DMS79 treated with DMSO at 0.1 percent for 48 hours (cell line): ENCODE measurements at regions not wholly inside any gene's neighbourhood (a gene's known extent, or its start where the extent isn't known, plus 50 kb on each side); places are given as distances from the start of the nearest gene placed in this dataset.
"Not testable (repeated sequence)": the region's sequence is repeated elsewhere in the genome, so short reads cannot be mapped to it uniquely, and the experiment has no call there.

Experiments
- DNase-seq: peaks from one replicate; lab custom pipeline; 2025; lab: John Stamatoyannopoulos, UW

DNA sequence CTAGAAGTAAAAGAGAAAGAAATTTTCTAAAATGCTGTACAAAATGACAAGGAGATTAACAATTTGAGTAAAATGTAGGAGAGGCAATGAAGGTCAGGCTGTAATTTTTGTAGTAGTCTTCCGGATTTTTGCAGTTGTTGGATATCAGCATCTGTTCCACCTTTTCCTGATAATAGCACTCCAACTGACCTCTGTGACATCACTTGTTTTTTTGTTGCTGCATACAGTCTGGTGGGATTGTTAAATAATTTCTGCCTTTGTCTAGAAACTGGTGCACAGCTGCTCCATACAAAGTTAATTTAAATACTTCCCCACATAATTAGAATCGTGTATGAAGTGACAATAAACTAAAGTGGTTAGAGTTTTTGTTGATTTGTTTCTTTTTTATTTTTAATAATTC, 731.4 kb downstream of the PLOD2 start:
- no peak for DNase-seq

DNA sequence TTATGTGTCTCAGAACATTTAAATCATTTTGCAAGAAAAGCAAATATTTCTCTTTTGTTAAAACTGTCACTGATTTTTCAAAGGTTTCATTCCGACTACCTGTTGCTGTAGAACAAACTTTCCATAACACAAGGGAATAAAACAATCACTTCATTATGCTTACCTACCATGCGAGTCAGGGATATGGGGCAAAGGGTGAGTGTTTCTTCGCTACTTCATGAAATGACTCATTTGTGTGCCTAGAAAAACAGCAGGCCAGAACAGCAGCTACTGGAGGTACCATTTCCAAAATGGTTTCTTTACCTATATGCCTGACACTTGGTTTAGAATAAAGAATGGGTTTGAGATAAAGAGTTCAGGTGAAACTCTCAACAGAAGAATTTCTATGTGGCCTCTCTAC, 712.5 kb downstream of the PLOD2 start:
- no peak for DNase-seq

DNA sequence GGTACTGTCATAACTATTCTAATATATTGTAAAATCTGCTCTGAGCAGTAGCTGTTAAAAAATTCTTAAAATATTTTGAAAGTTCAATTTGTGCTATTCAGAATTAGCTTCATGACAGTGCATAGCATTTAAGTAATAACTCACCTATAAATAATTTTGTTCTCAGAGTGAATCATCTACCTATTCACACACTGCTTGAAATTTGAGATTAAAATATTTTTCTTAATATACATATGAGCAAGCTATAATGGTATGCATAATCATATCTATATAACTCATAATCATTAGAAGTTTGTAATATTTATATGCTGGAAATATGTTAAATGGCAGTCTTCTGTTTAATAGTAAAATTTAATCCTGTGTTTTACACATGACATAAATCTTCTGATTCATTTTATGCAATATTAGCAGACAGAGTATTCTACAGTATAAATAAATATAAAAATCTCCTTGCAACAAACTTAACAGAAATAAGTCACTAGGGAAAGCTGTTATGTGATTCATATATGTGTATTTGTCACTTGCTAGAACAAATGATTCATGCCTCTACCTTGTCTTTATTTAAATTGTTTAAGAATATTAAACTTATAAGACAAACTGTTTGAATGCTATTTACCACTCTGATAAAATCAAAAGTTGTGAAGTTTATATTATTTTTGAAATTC, 710.8 kb downstream of the PLOD2 start:
- DNase-seq: no peak

DNA sequence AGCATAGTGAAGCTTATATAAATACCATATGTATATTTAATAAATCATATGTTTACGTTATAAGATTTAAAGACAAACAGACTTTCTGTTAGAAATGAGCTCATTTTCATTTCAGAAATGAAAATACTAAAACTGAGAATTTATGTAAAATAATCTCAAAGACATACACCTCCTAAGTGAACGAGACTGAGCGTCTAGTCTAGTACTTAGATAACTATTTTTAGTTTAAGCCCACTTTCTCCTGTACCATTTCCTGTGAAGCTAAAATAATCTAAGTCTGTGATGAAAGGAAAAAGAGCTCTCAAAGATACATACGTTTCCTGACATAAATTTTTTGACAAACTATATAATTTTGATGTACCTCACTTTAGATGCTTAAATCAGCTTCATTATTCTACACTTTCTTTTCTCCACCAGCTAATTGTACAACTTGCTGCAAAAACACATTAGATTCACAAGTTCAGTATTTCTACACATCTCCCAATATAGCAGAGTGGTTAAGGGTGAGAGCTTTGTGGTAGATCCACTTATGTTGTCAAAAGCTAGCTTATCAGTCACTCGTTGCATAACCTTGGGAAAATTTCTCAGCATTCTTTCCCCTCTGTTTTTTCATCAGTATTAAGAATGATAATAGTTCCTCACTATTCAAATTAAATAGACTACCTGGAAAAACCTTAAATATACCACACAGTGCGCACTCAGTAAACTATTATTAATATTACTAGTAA, 703.0 kb downstream of the PLOD2 start:
- no peak for DNase-seq

DNA sequence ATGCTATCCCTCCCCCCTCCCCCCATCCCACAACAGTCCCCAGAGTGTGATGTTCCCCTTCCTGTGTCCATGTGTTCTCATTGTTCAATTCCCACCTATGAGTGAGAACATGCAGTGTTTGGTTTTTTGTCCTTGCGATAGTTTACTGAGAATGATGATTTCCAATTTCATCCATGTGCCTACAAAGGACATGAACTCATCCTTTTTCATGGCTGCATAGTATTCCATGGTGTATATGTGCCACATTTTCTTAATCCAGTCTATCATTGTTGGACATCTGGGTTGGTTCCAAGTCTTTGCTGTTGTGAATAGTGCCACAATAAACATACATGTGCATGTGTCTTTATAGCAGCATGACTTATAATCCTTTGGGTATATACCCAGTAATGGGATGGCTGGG, 701.3 kb downstream of the PLOD2 start:
- not testable (repeated sequence) for DNase-seq

DNA sequence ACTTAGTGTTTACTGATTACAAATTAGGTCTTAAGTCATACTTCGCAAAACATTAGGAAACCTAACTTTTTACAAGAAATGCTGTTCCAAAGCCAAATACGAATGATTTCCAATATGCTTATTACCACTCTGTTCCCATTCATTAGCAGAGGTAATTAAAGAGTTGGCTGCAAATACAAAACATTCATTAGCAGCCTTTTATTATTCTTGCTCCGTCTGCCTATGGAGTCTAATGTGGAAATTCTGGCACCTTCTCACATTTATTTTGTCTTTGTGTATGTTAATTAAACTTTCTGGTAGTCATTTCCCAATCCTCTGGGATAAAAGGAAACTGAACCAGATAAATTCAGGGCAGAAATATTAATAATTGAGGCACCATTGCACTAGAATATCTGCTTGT, 689.0 kb downstream of the PLOD2 start:
- no peak for DNase-seq

DNA sequence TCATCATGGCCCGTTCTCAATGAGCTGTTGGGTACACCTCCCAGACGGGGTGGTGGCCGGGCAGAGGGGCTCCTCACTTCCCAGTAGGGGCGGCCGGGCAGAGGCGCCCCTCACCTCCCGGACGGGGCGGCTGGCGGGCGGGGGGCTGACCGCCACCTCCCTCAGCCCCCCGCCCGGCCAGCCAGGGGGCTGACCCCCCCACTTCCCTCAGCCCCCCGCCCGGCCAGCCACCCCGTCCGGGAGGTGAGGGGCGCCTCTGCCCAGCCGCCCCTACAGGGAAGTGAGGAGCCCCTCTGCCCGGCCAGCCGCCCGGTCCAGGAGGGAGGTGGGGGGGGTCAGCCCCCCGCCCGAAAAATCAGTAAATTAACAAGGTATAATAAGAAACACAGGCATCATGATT, 678.2 kb downstream of the PLOD2 start:
- DNase-seq: not testable (repeated sequence)

DNA sequence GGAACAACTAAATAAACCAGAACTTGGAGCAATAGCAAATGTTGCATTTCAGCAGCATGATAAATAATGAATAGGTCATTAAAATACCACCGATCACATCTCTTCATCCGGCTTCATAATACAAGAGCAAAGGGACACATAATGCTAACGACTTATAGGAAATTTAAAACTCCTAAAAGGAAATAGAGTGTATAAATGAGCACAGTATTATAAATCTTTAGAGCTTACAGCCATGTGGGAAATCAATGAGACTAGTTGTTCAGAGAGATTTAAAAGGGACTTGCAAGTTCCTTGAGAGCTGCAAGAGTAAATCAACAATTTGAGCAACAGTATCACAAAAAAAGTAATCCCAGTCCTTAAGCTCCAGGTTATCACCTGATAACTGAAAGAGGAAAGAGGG, 677.0 kb downstream of the PLOD2 start:
- no peak for DNase-seq

DNA sequence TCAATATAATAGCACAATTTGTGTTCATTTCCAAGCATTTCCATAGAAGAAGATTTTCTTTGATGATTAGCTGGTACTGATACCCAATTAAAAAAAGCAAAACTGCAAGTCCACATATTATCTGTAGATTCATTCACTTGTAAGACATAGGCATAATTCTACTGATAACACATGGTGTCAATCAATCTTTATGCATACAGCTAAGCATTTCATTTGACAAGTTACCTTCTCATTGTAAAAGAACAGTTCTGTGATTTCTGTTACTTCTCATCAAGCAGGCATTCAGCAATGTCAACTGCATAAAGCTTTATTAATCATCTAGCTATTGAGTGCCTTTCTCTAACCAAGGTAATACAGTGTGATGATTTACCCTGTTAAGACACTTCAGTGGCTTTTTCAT, 672.0 kb downstream of the PLOD2 start:
- no peak for DNase-seq

DNA sequence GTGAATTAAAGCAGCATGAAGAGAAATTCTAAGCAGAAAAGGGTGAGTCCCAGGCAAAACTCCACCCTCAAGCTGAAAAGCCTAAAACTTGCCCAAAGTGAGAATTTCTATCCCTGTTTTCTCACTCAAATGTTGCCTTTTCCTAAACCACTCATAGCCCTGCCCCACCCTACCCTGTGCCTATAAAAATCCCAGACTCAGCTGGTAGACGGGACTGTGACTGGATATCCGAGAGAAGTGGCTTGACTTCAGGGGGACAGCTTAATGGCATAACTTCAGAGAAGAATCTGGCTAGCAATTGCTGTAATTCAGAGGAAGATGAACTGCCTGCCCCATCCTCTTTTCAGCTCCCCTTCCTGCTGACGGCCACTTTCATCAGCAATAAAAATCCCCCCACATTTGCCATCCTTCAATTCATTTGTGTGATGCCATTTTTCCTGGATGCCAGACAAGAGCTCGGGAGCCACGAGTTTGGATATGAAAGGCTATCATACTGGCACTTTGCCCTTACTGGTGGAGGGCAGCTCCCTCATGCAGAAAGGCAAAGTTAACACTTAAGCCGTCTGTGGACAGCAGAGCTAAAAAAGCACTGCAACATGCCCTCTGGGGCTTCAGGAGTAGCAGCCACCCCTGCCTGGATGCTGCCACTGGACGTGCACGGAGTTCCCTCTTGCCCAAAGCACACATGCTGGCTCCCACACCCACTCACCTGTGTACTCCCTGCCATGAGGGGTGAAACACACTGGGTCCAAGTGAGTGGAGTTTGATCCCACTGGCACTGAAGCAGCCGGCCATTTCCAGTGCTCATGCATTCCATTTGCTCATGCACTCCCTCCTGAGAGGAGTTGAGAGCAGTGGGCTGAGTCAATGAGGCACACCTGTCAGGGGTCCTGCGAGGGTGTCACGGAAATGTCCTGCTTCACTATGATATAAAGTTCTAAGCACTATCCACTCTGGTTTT, 670.6 kb downstream of the PLOD2 start:
- no peak for DNase-seq

DNA sequence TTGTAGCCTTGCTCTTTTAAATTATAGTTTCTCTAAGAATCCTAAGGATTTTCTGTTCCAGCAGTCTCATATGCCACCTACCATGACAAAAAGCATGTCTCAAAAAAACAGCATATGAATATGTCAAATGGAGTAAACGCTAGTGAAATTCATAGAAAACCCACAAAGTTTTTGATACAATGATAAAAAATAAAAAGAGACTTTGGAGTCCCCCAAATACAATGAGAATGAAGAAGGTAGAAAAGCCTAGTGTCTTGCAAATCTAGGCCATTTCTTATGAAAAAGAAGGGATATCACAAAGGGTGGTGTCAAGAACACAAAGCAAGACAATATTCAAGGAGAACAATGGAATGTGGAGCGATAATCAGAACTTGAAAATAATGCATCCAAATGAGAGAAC, 668.5 kb downstream of the PLOD2 start:
- no peak for DNase-seq

DNA sequence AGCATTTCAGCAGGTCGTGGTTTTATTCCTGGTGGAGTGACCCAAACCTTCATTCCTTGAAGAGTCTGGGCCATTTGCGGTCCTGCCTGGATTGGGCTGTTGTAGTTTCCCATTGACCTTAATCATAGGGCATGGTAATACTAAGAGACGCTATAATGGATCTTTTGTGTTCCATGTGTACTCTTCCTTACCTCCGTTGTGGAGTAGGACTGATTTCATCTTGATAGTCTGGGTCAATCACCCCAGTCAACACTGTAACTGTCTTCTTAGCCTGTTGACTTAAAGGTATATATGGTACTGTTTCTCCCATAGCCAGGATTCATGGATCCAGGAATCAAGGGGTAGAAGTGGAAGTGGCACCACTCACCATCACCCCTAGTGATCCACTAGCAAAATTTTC, 643.6 kb downstream of the PLOD2 start:
- DNase-seq: not testable (repeated sequence)

DNA sequence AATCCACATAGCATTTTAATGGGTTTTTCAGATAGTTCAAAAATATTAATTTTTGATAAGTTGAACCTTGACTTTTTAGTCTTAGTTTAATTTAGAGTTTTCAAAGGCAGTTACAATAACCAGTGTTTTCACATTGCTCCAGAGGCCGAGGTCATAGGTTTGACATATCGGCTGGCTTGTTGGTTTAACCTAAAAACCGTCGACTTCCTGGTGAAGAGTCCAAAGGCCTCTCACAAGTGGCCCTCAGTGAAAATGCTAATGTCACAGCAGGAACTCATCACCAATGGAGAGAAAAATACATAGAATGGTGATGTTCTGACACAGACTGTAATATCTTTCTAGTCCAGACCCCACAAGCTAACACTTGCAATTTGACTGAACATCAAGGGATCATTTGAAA, 642.3 kb downstream of the PLOD2 start:
- no peak for DNase-seq

DNA sequence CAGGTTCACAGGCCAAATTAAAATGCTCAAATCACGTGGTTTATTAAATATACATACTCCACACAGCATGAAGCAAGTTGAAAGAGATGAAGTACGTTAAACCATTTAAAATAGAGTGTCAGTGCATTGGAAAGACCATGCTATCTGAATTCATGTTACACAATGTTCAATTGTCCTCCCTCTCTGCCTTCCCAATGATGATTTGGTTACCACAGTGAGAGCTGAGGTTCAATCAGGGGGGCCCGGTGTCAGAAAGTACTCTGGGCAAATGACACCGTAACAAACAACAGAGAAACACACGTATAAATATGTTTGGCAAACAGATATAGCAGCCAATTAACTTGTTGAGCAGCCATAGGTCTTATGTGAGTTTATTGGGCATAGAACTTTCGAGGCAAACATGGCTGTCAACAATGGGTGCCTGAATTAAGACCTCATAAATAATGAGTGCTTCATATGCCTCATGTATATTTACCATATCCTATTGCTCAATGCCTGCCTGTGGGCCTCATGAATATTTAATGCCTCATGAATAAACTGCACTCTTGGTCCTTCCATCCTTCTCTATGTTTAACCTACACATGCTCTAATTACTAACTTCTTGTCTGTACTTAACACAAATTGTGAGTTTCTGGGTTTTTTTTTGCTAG, 641.5 kb downstream of the PLOD2 start:
- no peak for DNase-seq

DNA sequence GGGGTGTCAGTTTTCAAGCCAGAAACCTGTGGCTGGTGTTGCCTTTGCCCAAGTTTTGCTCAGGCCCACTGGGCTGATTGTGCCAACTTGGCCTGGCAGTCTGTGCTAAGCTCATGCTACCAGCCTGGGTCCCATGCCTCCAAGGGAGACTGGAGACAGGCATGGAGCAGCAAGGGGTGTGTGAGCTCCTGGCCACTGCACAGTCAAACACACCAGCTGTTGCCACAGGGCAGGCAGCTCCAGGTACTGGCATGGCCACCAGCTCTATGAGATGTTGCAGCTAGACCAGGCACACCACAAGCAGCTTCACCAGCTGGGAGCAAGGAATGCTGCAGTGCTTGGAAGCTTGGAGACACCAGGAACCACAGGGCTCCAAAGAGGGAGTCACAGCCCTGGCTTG, 638.8 kb downstream of the PLOD2 start:
- DNase-seq: no peak

DNA sequence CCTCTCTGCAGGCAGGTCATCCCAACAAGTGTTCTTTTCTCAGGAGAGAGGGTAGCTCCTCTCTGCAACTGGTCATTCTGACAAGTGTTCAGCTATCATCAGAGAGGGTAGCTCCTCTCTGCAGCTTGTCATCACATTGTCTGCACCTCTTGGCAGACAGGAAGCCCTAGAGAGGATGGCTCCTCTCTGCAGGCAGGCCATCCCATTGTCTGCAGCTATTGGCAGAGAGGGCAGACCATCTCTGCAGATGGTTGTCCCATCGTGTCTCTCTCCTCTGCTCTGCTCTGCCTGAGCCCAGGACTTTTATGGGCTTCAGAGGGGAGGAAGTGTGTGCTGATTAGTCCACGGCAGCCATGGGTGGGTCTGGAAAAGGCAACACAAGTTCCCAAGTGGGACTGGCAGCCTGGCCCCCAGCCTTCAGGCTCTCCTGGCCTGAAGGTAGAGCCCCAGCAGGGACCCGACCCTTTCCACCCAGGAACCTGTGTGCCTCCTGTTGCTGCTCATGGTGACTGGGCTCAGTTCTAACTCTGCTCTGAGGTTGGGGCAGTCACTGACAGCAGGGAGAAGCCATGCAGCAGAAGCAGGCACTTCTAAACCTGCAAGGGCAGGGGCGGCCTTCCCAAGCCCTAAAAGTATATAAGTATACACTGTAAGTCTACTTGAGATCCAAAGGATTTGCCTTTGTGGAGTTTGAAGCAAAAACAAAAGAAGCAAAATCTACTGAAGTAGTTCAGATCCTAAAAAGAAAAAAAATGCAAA, 637.9 kb downstream of the PLOD2 start:
- no peak for DNase-seq

DNA sequence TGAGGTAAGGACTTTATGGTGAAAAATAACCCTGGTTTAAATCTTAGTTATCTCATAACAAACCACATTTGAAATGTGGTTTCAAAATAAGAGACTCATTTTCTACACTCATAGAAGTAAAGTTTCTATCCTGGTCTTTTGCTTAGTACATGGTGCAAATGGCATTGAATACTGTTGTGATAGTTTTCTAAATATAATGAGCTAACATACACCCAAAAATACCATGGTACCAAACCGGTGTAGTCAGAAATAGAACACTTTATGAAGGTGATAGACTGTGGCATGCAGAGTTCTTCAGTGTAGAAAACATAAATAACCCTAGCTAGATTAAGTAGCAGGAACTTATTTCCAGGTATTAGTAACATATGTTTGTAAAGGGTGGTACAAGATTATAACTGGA, 629.4 kb downstream of the PLOD2 start:
- DNase-seq: no peak

DNA sequence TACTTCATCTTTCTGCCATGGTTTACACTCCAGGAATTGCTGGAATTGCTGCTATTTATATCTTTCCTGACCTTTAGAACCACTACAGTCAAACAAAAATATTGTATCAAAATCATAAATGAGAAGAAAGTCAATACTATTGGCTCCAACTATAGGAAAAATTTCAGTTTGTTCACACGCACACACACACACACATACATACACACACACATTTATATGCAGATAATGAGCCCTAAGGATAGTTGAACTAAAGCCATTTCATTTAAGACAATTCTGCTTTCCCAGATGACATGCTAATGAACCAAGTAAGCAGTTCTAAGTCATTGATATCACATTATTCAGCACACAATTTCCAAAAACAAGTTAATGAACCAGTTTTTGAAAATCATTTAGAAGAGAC, 627.3 kb downstream of the PLOD2 start:
- DNase-seq: no peak

DNA sequence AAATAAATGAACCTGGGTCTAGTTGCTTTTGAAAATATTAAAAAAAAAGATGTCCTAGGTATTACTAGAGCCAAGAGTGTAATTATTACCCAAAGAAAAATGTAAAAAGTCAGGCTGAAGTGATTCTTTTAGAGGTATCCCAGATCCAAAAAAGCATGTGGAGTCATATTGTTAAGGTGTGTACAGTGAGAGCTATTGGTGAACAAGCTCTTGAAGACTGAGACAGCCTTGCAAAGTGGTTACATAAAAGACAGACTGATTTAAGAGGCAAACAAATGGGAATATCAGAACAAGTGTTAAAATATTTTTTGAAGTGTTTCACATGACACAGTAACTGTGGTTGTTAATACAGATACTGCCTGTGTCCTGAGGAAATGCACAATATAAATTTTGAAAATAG, 624.5 kb downstream of the PLOD2 start:
- no peak for DNase-seq

DNA sequence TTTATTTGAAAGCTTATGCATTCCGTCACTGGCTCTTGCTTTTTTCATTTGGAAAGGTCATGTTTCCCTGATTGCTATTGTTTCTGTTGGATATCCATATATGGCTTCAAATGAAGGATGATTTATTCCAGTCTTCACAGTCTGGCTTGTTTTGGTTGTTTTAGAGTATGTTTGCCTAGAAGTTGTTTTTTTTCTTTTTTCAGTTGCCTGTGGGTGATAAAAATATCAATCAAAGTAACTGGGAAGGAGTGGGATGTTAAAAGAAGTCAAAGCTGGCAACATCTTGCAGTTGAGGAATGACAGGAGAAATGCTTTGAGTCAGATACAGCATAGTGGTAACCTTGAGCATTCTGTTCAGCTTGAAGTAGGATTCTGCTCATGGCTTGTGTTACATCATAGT, 610.5 kb downstream of the PLOD2 start:
- no peak for DNase-seq

DNA sequence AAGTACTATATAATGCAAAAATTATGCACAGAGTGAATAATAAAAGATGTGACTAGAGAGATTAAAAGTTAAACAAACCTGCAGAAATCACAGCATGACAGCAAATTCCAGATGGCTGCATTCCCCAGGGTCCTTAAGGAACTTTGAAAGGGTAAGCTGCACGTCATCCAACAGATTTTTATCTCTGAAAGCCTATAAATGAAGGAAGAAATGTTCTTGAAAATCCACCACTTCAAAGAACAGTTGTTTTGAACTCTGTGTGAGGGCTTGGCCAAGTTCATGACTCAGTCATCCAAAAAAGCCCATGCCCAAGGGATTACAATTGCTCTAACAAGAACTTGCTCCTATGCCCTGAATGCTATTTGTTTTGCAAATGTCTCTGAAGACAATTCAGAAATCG, 603.6 kb downstream of the PLOD2 start:
- DNase-seq: no peak

DNA sequence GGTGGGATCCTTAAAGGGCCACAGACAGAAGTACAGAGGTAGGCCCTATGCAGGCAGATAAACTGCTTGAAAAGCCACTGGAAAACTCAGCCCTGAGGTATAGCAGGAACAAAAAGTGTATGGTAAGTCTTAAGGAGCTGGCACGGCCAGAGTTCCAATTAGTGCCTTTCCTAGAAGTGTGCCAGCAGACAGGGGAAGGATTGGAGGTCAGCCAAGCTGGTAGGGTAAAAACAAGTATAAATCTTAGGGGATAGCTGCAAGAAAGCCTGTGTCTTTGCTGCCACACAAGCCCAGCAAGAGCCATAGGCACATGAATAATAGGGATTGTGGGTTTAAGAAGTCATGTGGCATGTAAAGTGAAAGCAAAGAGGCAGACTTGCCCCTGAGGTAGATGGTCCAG, 582.5 kb downstream of the PLOD2 start:
- DNase-seq: no peak
